ENCODE measurements at regions not wholly inside any gene's neighbourhood (a gene's known extent, or its start where the extent isn't known, plus 50 kb on each side); places are given as distances from the start of the nearest gene placed in this dataset.
"Not testable (repeated sequence)": the region's sequence is repeated elsewhere in the genome, so short reads cannot be mapped to it uniquely, and the experiment has no call there.

GRCh38 chr16:9141813-9142212, 50.4 kb downstream of the HAPSTR1 start:
- DNase-seq: no peak

- no peak for DNase-seq
Observed at GRCh38 chr16:9144106-9144505, 52.7 kb downstream of the HAPSTR1 start.

GRCh38 chr16:9148374-9149015, 57.1 kb downstream of the HAPSTR1 start:
- DNase-seq: no peak

GRCh38 chr16:9151074-9151473, 59.6 kb downstream of the HAPSTR1 start:
- DNase-seq: no peak

- DNase-seq: no peak
Observed at GRCh38 chr16:9151597-9151996, 60.2 kb downstream of the HAPSTR1 start.

GRCh38 chr16:9152649-9153501, 61.4 kb downstream of the HAPSTR1 start:
- no peak for DNase-seq

- DNase-seq: no peak
Observed at GRCh38 chr16:9153502-9153864, 62.0 kb downstream of the HAPSTR1 start.

GRCh38 chr16:9154567-9155410, 63.3 kb downstream of the HAPSTR1 start:
- DNase-seq: no peak

GRCh38 chr16:9155871-9156270, 64.4 kb downstream of the HAPSTR1 start:
- DNase-seq: no peak

- DNase-seq: no peak
Observed at GRCh38 chr16:9159839-9160550, 68.6 kb downstream of the HAPSTR1 start.

GRCh38 chr16:9160551-9160911, 69.1 kb downstream of the HAPSTR1 start:
- DNase-seq: no peak

- no peak for DNase-seq
Observed at GRCh38 chr16:9165681-9166080, 74.2 kb downstream of the HAPSTR1 start.

GRCh38 chr16:9166326-9166993, 75.0 kb downstream of the HAPSTR1 start:
- not testable (repeated sequence) for DNase-seq

GRCh38 chr16:9169094-9169493, 77.7 kb downstream of the HAPSTR1 start:
- no peak for DNase-seq

GRCh38 chr16:9170470-9170869, 79.0 kb downstream of the HAPSTR1 start:
- DNase-seq: no peak

- no peak for DNase-seq
Observed at GRCh38 chr16:9176547-9177418, 85.3 kb downstream of the HAPSTR1 start.

- DNase-seq: no peak
Observed at GRCh38 chr16:9177861-9178260, 86.4 kb downstream of the HAPSTR1 start.

- DNase-seq: no peak
Observed at GRCh38 chr16:9183682-9184353, 92.4 kb downstream of the HAPSTR1 start.

- no peak for DNase-seq
Observed at GRCh38 chr16:9184354-9184690, 92.9 kb downstream of the HAPSTR1 start.

GRCh38 chr16:9185381-9185780, 93.9 kb downstream of the HAPSTR1 start:
- DNase-seq: no peak

GRCh38 chr16:9186061-9186460, 94.6 kb downstream of the HAPSTR1 start:
- DNase-seq: no peak

All from KG1 (cell line).